NCI-H1105 treated with DMSO at 0.1 percent for 48 hours (cell line): ENCODE measurements at regions not wholly inside any gene's neighbourhood (a gene's known extent, or its start where the extent isn't known, plus 50 kb on each side); places are given as distances from the start of the nearest gene placed in this dataset.

Experiments
- DNase-seq: peaks from one replicate; lab custom pipeline; 2025; lab: John Stamatoyannopoulos, UW

DNA sequence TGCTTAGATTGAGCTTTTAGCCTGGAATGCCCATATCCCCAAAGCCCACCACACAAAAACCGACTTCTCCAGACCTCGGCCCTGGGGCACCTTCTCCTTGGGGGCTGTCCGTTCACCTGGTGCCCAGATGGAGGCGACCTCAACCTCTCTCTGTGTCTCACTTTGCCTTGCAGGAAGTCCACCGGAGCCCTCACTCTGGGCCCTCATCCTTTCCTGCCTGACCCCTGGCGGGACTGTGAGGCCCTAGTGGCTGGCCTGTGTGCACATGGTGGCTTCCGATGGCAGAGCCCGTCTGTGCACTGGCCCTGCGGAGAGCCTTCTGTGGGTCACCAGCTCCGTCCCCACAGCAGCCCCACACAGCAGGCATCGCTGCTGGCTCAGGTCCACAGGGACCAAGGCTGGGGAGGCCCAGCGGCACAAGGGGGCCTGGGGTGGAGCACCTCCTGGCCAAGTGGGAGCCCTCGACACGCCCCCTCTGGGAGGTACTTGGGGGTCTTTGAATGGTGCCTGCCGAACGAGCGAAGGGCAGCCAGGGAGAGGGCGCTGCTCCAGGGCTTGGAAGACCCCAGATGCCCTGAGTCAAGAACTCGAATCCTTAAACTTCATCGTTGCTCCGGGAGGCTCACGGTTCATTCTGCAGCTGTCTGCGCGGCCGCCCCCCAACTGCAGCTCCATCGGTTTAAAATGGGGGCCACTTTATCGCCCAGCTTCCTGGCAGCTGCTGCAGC lies 97.2 kb upstream of the ADRA2C start:
- DNase-seq: no peak

DNA sequence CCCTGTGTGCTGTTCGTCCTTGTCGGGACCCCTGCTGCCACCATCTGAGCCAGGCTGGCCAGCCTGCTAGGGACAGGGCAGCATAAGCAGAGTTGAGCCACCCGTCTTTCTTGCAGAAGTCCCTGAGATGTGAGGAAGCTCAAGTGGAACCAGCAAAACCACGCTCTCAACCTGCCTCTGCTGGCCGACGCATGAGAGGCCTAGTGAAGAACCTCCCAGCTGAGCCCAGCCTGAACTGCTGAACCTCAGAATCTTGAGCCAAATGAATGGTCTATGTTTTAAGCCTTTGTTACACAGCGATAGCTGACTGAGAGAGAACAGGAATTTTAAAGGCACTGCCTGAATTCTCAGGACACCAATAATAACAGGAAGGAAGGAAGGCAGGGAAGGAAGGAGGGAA lies 98.9 kb upstream of the ADRA2C start:
- DNase-seq: no peak

DNA sequence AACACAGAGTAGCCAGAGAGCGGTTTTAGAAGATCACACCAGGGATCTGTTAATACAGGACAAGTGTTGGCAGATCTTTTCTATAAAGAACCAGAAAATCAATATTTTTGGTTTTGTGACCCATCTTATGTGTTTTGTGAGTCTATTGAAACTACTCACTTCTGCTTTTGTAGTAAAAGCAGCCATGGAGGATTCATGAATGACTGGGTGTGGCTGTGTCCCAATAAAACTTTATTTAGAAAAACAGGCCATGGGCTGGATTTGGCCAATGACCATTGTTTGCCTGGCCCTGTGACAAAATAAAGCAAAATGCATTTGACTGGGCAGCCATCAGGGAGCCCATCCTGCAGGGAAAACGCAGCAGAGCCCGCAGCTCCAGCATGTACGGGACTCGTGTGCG lies 99.9 kb upstream of the ADRA2C start:
- no peak for DNase-seq

DNA sequence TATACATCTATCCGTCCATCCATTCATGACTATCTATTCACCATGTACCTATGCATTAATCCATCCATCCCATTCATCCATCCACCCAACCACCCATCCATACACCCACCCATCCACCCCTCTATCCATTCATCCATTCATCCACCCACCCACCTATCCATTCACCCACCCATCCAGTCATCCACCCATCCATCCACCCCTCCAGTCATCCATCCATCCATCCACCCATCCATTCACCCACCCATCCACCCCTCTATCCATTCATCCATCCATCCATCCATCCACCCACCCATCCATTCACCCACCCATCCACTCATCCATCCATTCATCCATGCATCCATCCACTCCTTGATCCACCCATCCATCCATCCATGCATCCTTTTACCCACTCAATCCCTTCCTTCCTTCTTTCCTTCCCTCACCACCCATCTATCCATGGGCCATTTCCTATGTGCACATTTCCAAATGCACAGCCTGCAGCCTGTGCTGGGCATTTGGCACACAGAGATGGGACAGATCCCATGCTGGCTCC lies 100.8 kb upstream of the ADRA2C start:
- no peak for DNase-seq

DNA sequence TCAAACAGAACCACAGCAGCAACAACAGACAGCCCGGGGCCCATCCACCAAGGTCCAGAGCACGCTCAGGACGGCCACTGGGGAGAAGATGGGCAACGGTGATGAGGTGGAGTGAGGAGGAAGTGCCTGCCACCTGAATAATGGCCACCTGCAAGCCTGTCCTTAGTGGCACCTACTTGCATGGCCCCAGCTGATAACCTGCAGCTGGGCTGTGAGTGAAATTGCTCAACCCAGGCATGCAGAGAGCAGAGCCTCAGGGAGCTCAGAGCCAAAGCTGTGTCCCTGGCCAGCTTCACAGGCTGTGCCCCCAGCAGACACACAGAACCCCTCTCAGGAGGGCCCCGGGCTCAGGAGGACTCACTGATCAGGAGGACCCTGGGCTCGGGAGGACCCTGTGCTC lies 102.4 kb upstream of the ADRA2C start:
- no peak for DNase-seq

DNA sequence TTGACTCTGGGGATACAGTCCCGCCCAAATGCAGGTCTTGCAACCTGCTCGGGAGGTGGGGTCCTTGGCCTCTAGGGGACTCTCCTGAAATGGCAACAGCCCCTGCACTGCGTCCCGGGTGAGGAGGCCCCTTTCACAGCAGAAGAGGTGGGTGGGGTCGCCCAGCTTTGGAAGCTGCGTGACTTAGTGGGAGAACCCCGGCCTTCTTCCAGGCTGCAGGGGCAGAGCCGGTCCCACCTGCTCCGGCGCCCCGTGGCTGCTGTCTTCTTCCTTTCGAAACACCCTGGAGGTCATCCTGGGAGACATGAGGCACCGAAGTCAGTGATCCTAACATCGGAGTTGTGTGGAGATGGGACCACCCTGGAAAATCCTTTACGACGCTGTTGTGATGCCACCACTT lies 103.7 kb upstream of the ADRA2C start:
- no peak for DNase-seq

DNA sequence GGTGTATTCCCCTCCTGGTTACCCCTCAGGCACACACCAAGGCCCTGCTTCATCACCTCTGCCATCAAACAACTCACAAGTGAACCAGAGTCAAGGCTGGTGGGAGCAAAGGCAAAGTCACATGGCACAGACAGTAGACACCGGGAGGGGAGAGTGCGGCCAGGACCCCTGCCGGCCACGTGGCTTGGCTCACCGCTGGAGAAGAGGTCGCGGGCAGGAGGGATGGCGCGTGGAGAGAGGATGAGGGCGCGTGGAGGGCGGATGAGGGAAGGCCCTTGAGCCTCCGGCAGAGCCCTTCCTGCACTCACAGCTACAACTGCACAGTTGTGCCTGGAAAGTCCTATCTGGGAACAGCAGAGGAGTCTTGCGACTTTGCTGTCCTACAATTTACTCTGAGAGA lies 104.2 kb upstream of the ADRA2C start:
- DNase-seq: no peak

DNA sequence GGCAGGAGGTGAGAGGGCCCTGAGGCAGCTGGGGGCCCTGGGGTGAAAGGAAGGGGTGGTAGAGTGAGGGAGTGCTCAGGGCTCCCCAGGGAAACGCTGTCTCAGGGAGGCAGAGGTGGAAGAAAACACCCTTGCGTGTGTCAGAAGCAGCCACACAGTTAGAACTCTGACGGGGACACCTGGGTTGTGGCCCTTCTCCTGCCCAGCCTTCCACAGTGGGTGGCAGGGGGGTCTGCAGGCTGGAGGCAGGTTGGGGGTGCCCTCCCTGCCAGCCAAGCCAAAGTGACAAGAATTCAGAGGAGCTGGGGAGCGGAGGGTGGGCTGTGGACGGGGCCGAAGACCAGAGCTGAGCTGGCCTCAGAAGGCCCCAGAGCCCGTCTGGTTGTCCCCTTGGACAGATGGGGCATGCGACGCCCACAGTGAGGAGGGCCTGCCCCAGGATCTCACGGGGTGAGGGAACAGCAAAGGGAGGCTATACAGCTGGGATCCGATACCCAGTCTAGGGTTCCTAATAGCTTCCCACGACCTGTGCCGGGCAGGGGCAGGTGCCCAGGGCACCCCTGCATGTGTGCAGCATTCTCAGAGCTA lies 105.2 kb upstream of the ADRA2C start:
- DNase-seq: no peak

DNA sequence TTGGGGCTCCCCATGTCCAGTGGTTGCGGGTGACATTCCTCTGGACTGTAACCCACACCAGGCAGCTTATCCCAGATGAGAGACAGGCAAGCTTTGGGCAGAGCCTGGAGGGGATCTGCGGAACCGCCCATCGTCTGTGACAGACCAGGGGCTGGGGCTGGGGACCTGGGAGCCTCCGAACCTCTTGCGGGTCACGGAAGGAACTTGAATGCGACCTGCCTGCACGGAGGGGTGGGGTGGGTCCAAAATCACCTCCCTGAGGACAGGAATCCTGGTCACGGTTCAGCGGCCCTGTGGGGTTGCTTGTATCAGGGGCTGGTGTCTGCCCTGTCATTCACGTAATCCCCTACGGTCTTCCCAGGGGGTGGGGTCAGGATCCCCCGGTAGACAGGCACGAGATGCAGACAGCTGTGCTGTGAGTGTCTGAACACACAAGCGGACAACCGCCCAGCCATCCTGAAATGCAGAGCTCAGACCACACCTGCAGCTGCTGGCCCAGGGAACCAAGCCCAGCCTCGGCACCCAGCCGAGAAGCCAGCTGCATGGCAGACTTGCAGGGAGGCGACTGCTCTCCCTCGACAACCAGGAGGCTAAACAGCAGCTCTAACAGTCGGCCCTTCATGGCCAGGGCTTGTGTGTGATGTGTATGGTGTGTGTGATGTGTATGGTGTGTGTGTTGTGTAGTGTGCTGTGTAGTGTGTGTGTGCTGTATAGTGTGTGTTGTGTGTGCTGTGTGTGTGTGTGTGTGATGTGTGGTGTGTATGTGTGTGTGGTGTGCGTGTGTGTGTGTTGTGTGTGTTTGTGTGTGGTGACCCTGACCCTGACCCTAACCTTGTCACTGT lies 105.9 kb upstream of the ADRA2C start:
- peak; percentile 67 for DNase-seq

DNA sequence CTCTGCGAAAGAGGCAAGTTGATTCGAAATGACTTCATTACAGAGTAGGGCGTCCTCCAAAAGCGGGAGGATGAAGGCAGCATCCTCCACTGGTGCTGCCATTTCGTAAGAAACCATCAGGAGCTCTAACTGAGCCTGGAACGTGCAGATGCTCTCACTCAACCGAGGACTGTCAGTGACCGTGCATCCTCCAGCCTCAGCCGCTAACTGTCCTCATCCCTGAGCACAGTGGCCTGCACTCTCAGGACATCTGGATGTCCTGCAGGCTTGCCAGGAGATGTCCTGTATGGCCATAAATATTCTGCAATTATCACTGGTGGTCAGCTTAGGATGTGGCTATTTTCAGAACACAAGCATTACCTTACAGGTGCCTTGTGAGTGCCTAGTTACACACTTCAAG lies 107.1 kb upstream of the ADRA2C start:
- no peak for DNase-seq

DNA sequence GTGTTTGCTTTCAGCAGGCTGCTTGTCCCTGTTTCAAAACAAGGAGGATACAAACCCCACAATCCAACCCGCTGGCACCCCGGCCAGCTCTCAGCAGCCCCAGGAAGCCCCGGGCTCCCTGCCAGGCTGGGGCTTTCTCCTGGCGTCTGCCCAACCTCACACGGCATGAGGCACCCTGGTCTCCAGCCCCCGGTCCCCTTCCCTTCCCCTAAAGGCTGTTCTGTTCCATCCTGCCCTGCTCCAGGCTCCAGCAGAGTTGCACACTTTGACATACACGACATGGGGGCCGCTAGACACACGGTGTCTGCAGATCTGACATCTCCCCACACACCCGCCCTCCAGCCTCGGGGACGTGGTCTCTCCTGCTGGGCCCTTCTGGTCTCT lies 107.7 kb upstream of the ADRA2C start:
- peak; percentile 34 for DNase-seq

DNA sequence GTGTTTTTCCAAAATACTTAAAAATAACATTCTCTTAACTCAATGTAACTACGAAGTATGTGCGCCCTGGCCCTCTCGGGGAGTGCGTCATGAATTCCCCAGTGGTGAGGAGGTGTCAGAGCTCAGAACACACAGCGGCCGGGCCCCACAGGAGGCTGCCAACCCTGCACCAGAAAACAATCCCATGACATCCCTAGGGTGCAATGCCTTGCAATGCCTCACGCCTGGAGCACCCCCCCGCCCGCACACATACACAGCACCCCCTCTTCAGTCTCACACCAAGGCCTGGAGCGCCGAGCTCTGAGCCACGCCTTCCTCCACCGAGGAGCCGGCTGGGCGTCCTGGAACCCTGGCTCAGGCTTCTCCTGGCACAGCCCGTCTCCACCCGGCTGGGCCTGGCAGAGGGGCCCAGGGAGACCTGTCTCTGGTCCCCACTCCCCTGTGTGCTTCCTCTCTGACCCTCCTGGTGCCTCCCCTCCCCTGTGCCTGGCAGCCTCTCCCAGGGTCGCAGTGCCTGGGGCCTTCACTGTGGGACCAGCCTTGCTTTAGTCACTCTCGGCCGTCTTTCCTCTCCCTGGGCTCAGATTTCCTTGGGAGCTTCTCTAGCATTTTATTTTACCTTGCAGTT lies 108.2 kb upstream of the ADRA2C start:
- DNase-seq: no peak

DNA sequence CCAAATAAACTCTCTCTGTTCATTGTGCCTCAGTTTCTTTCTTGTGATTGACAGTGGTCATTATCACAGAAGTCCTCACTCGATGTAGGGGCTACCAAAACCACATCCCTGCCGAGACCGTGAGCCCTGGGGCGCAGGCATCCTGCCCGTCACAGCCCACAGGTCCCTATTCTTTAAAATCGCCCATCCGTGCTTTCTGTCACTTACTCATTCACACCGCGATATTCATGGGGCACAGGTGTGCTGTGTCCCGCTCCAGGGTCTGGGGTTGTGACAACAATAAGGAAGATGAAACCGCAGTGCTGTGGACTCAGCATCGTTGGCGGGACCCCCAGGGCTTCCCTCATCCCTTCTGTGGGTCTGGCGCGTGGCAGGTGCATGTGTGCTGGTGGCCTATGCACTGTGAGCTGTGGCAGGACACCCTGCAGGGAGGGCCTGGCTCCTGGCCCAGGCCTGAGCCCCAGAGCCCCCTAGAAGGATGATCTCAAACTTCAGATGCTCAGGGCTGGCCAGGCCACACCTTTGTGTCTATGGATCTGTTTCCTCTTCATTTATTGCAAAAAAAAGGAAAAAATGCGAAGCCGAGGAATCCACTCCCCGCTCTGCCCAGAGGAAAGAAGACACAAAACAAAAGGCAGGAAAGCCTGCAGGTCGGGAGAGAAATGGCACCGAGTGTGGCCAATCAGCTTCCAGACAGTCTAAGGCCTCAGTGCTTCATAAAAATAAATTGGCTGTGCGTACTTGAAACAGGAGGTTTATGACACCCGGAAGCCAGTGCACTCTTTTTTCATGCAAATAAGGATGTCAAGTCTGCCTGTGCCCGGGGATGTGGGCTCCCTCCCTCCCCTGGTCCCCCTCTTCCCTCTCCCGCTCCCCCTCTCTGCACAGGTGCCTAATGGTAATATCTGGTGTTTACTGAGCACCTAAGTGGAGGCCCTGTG lies 109.5 kb upstream of the ADRA2C start:
- peak; percentile 27 for DNase-seq

DNA sequence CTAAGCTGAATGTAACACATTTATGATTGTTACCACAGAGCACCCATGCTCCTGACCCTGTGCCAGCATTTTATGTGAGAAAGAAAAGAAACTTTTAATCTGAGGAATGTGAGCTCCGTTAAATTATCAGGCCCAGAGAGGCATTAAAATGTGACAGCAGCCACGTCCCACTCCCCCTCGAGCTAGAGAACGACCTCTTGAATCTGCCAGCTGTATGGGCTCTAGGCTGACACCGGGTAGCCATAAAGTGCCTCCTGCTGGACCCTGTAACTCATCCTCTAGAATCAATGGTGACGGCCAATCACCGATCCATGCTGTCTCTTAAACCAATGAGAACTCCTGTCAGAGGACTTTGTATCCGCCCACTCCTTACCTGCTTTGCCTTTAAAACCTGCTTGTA lies 110.2 kb upstream of the ADRA2C start:
- no peak for DNase-seq

DNA sequence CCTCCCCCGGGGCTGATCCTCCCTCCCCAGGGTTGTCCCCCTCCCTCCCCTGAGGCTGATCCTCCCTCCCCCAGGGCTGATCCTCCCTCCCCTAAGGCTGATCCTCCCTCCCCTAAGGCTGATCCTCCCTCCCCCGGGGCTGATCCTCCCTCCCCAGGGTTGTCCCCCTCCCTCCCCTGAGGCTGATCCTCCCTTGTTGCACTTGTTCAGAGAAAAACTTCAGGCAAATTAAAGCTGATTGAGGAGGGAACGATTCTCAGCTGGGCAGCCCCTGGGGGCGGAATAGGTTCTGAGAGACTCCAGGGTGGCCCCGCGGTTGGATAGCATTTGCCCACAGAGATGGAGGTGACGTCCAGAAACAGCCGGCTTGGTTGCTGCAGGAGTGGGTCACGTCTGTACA lies 110.7 kb upstream of the ADRA2C start:
- DNase-seq: no peak

DNA sequence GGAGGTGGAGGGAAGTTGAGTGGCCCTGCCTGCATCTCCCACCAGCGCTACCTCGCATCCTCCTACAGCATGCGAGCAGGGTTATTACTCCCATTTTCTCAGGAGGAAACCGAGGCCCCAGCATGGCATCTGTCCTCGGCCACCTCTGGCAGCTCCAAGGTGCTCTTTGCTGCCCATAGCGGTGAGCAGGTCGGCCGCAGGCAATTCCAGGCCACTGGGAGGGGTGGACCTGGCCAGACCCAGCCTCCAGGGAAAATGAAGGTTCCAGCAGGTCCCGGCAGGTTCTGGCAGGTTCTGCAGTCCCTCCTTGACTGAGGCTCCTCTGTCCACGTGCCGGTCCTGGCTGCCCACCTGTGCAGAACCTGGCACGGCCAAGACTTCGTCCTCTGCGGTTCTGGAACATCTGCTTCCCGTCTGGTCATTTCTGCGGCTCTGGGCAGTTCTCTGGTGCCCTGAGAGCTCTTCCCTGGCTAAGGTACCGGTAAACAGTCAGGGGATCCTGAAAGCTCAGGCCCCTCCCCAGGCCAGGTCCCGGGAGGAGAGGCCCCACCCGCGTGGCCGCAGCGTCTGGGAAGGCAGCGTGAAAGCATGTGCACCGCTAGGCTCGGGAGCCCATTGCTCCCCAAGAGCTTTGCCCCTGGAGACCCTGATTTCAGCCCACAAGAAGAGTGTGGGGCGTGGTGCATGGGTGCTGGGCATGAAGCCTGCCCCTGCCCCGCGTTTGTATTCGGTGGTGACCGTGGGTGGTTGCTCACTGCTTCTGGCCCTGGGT lies 112.0 kb upstream of the ADRA2C start:
- no peak for DNase-seq

DNA sequence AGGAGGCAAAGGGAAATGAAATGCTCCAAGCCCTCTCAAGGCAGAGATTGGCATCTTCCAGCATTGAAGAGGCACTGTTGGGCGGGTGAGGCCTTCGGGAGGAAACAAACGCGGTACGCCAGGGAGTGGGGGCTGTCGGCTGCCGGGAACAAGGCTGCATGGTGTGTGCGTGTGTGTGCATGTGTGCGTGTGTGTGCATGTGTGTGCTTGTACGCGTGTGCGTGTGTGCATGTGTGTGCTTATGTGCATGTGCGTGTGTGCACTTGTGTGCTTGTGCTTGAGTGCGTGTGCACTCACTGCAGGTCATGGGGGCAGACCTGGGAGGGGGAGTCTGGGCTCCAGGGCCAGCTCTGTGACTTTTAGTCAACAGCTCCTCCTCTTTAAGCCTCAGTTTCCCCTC lies 113.6 kb upstream of the ADRA2C start:
- DNase-seq: no peak

DNA sequence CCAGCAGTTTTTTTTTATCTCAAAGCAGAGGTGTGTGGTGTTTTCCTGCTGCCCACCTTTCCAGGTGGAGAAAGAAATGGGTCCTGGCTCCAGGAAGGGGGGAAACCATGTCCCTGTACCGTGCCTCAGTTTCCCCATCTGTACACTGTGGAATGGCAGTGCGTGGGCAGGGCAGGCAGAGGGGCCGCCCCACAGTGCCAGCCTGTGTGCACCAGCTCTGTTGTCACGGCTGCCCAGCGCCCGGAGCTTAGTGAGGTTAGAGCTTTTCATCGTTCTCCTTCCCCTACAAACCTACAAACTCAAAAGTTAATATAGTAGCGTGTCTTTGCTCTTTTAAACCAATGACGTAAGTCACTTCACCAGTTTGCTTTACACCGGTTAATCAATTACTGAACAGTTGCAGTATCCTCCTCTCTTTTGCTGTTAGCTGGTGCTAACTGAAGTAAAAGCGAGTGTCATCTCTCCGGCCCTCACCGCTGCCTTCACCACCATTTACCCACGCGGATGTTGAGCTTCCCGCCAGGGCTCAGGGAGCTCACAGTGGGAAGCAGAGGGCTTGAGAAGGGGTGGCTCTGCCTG lies 114.8 kb upstream of the ADRA2C start:
- DNase-seq: no peak

DNA sequence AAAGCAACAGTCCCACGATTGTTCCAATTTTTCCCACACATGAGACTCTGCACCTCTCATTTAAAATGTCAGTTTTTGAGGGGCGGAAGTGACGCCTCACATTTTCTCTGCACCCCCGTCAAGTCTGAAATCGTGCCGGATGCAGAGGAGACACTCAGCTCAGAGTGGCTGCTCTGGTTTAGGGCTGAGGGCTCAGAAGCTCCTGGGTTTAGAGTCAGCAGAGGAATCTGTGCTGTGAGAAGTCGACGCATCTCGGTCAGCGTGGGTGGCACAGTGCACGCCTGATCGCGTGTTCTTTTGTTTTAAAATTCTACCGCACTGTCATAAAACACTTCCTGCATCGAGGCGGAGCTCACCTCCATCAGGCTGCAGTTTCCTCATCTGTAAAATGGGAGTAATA lies 116.7 kb upstream of the ADRA2C start:
- no peak for DNase-seq

DNA sequence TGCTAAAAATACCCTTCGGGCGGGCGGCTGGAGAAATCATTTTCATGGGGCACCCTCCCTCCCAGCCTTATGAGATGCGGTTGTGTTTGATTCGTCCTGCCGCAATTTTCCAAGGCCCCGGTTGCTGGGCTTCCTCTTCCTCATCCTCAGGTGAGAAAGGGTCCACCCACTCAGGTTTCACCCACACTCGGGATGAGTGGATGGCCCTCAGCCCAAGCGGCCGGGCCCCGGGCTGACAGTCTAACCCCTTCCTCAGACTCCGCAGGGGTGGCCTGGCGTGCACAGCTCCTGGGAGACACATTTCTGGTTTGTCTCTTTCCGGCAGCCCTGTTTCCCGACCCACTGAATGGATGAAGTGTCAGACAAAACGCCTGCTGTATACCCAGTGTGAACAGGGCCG lies 116.5 kb upstream of the LRPAP1 start:
- no peak for DNase-seq
